ENCODE measurements at regions not wholly inside any gene's neighbourhood (a gene's known extent, or its start where the extent isn't known, plus 50 kb on each side); places are given as distances from the start of the nearest gene placed in this dataset.

DNA sequence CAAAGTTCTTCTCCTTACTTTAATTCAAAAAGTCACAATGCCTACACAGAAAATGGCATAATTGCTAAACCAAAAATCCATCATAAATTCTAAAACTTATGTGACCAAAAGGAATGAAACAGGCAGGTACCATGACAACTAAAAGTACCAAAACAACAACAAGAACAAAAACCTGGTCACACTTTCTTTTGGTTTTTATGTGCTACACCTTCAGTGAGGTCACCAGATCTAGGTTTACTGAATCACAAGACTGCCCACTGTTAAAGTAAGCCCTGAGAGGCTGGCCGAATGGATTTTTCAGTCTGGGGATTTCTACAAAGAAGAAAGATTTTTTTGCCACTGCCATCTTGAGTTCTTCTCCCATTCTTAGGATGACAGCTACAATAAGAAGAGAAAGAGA is 583.0 kb upstream of the PKN2 start:
- no peak for DNase-seq
- in situ Hi-C loops (cut with HindIII; ENCODE audit: low pct_ligation_motif_present, low sequenced_read_pairs), result no loop called here
- Histone ChIP-seq H3K4me3 (ENCODE audit: low read depth, low read length) (no peak overlapping the region), H3K27me3 (replicated peaks) (no peaks in the 10 kb centered on the region), H3K27ac (no peak overlapping the region), H3K36me3 (replicated peaks) (no peaks in the 10 kb centered on the region)
- TF ChIP-seq, protein P1, sequence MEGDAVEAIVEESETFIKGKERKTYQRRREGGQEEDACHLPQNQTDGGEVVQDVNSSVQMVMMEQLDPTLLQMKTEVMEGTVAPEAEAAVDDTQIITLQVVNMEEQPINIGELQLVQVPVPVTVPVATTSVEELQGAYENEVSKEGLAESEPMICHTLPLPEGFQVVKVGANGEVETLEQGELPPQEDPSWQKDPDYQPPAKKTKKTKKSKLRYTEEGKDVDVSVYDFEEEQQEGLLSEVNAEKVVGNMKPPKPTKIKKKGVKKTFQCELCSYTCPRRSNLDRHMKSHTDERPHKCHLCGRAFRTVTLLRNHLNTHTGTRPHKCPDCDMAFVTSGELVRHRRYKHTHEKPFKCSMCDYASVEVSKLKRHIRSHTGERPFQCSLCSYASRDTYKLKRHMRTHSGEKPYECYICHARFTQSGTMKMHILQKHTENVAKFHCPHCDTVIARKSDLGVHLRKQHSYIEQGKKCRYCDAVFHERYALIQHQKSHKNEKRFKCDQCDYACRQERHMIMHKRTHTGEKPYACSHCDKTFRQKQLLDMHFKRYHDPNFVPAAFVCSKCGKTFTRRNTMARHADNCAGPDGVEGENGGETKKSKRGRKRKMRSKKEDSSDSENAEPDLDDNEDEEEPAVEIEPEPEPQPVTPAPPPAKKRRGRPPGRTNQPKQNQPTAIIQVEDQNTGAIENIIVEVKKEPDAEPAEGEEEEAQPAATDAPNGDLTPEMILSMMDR (IDR thresholded peaks at IDR 0.05; ENCODE audit: low read depth, low read length, missing control alignments), result no peak

DNA sequence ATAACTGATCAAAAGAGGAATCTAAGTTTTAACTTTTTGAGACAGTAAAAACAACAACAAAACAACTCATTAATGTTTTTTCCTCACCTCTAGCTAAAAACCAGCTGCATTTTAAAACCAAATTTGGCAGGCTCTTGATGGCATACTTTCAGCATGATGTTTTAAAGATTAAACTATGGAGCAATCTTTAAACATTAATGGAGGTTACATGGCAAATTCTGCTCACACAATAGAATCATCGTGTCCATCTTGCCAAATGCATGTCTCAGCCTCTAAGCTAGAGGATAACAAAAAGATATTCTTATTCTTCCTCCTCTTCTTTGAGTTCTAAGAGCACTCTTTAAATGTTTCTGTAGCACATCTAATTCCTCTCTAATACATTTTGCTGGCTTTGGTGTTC is 579.8 kb upstream of the PKN2 start:
- in situ Hi-C loops (cut with HindIII; ENCODE audit: low pct_ligation_motif_present, low sequenced_read_pairs), result no loop called here
- Histone ChIP-seq H3K36me3 (replicated peaks) (no peaks in the 10 kb centered on the region), H3K4me3 (ENCODE audit: low read depth, low read length) (no peak overlapping the region), H3K27me3 (replicated peaks) (no peaks in the 10 kb centered on the region), H3K27ac (no peak overlapping the region)
- TF ChIP-seq, protein P1 (IDR thresholded peaks at IDR 0.05; ENCODE audit: low read depth, low read length, missing control alignments), result no peak
- no peak for DNase-seq

DNA sequence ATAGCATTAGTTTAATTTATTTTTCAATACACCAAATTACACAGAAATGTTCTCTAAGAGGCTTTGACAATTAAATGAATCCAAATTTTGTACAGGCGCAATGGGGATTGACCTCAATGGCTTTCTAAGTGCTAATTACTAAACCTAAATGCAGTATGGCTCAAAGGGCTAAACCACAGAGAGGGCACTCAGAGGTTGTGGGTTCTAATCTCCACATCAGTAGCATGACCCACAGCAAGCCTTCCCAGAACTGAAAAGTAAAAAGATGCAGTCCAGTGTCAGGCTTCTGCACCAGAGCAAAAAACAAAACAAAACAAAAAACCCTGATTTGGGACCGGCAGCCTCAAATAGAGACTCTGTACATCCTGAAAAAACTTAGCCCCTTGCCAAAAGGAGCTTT is 579.2 kb upstream of the PKN2 start:
- H3K36me3 ChIP-seq (replicated peaks), result no peaks in the 10 kb centered on the region
- H3K27me3 ChIP-seq (replicated peaks), result no peaks in the 10 kb centered on the region
- TF ChIP-seq, protein P1 (IDR thresholded peaks at IDR 0.05; ENCODE audit: low read depth, low read length, missing control alignments), result no peak
- in situ Hi-C loops (cut with HindIII; ENCODE audit: low pct_ligation_motif_present, low sequenced_read_pairs), result no loop called here
- no peak for DNase-seq
- H3K4me3 ChIP-seq (ENCODE audit: low read depth, low read length), result no peak overlapping the region
- H3K27ac ChIP-seq, result no peak overlapping the region

DNA sequence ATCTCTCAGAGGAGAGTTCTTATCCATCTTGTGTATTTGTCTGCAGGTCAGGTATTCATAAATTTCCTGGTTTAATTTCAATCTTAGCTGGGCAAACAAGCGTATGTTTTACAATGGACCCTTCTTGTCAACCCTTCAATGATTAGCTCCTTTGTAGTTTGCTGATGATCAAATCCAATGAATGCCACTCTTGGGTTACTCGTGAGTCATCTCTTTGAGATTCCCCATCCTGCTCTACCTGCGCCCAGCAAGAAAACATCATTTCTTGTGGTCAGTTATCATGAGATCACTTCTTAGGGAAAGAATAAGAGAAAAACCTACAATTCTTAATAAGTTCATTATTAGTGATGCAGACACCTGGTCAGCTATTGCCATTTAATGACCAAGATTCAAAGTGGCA is 572.3 kb upstream of the PKN2 start:
- Histone ChIP-seq H3K36me3 (replicated peaks) (no peaks in the 10 kb centered on the region), H3K27ac (no peak overlapping the region), H3K27me3 (replicated peaks) (no peaks in the 10 kb centered on the region), H3K4me3 (ENCODE audit: low read depth, low read length) (no peak overlapping the region)
- DNase-seq, result no peak
- TF ChIP-seq, protein P1 (IDR thresholded peaks at IDR 0.05; ENCODE audit: low read depth, low read length, missing control alignments), result no peak
- in situ Hi-C loops (cut with HindIII; ENCODE audit: low pct_ligation_motif_present, low sequenced_read_pairs), result no loop called here

DNA sequence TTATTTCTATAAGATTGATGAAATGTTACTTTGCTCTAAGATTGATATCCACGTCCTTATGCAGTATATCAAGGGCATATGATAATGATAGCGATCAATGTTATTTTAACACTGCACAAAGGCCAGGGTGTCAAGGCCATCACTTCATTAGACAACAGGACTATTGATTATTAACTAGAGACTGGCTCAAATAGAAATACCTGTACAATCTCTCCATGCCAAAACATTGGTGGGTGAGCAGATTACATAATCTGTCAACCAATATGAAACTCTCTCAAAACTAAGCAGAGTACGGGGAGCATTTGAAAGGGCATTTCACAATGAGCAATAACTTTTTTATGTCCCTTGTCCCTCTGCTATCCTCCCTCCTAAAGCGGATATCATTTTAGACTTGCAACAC is 566.5 kb upstream of the PKN2 start:
- no peaks in the 10 kb centered on the region for H3K36me3 ChIP-seq (replicated peaks)
- H3K4me3 ChIP-seq (ENCODE audit: low read depth, low read length), result no peak overlapping the region
- in situ Hi-C loops (cut with HindIII; ENCODE audit: low pct_ligation_motif_present, low sequenced_read_pairs), result no loop called here
- DNase-seq, result no peak
- no peak overlapping the region for H3K27ac ChIP-seq
- TF ChIP-seq, protein P1 (IDR thresholded peaks at IDR 0.05; ENCODE audit: low read depth, low read length, missing control alignments), result no peak
- H3K27me3 ChIP-seq (replicated peaks), result no peaks in the 10 kb centered on the region

DNA sequence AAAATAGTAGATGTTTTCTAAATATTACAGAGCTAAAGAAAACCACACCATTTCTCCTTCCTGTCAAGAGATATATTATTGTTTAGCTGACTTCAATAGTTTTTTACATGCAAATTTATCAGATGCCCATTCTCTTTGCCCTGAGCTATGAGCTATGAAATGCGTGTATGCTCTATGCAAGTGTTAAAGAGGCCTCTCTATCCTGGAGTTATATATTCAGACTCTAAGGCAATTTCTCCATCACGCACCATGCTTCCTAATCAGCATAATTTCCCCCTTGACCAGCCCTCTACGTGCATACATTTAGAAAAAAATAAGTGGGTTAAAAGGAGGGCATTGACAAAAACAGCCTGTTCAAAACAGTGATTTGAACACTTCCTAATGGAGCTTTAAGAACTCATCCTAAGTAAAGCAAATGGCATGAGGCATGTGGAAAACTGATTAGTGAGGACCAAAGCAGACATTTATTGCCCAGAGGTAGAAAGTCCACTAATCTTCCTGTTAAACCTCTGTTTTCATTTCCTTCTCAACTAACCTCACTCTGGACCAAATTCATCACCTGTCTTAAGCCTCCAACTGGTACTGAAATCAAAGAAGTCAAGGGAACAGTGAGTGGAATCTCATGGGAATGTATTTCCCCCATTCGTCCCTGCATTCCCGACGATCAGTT is 565.8 kb upstream of the PKN2 start:
- in situ Hi-C loops (cut with HindIII; ENCODE audit: low pct_ligation_motif_present, low sequenced_read_pairs), result no loop called here
- TF ChIP-seq, protein P1 (IDR thresholded peaks at IDR 0.05; ENCODE audit: low read depth, low read length, missing control alignments), result no peak
- DNase-seq, result no peak
- H3K36me3 ChIP-seq (replicated peaks), result no peaks in the 10 kb centered on the region
- H3K4me3 ChIP-seq (ENCODE audit: low read depth, low read length), result no peak overlapping the region
- no peaks in the 10 kb centered on the region for H3K27me3 ChIP-seq (replicated peaks)
- H3K27ac ChIP-seq, result no peak overlapping the region

Data from brain microvascular endothelial cell (primary cell).